ENCODE measurements at regions not wholly inside any gene's neighbourhood (a gene's known extent, or its start where the extent isn't known, plus 50 kb on each side); places are given as distances from the start of the nearest gene placed in this dataset.
A peak's percentile ranks its signal among the peaks of the same experiment; 100 is the strongest.

- Histone ChIP-seq H3K9ac (ENCODE audit: insufficient read depth in 1 of 2, low read length in 2 of 2) (no peak overlapping the region), H3K36me3 (ENCODE audit: control insufficient read depth in 4 of 4, insufficient read depth in 4 of 4, low read length in 4 of 4) (no peaks in the 10 kb centered on the region), H3K27ac (ENCODE audit: low read depth in 1 of 2, low read length in 1 of 2) (no peak overlapping the region), H3K4me1 (ENCODE audit: control insufficient read depth in 5 of 5, insufficient read depth in 5 of 5, low read length in 5 of 5) (peaks cover 0 to 6% (median 0%) of the 10 kb centered on the region in 5 donors), H3K4me3 (no peak overlapping the region), H3K9me3 (ENCODE audit: control insufficient read depth in 4 of 4, insufficient read depth in 3 of 4, low read length in 3 of 4) (no peaks in the 10 kb centered on the region), H3K27me3 (ENCODE audit: control insufficient read depth in 3 of 3, insufficient read depth in 3 of 3, low read length in 2 of 3) (peaks cover 0 to 3% (median 0%) of the 10 kb centered on the region in 3 donors)
- DNase-seq (no peak), ATAC-seq (ENCODE audit: insufficient read depth, low FRiP score) (no peak)
- no peak for TF ChIP-seq CTCF (IDR thresholded peaks at IDR 0.05; ENCODE audit: control extremely low read depth, extremely low read depth)
- WGBS, 2 donors = 87% methylated on average over 12 of the region's 12 CpGs
Observed at GRCh38 chr5:174307656-174308271, 262.3 kb downstream of the NSG2 start.

GRCh38 chr5:174309131-174309795 lies 263.8 kb downstream of the NSG2 start:
- peaks cover 0 to 11% (median 0%) of the 10 kb centered on the region in 3 donors for H3K27me3 ChIP-seq (ENCODE audit: control insufficient read depth in 3 of 3, insufficient read depth in 3 of 3, low read length in 2 of 3)
- no peaks in the 10 kb centered on the region for H3K36me3 ChIP-seq (ENCODE audit: control insufficient read depth in 4 of 4, insufficient read depth in 4 of 4, low read length in 4 of 4)
- WGBS, 2 donors = 82 to 87% methylated on average over 14 of the region's 14 CpGs
- no peaks in the 10 kb centered on the region for H3K9me3 ChIP-seq (ENCODE audit: control insufficient read depth in 4 of 4, insufficient read depth in 3 of 4, low read length in 3 of 4)
- no peak for TF ChIP-seq CTCF (IDR thresholded peaks at IDR 0.05; ENCODE audit: control extremely low read depth, extremely low read depth)
- DNase-seq (no peak), ATAC-seq (ENCODE audit: insufficient read depth, low FRiP score) (no peak)
- H3K4me3 ChIP-seq = no peak overlapping the region
- peaks cover 0 to 6% (median 0%) of the 10 kb centered on the region in 5 donors for H3K4me1 ChIP-seq (ENCODE audit: control insufficient read depth in 5 of 5, insufficient read depth in 5 of 5, low read length in 5 of 5)
- no peak overlapping the region for H3K9ac ChIP-seq (ENCODE audit: insufficient read depth in 1 of 2, low read length in 2 of 2)
- no peak overlapping the region for H3K27ac ChIP-seq (ENCODE audit: low read depth in 1 of 2, low read length in 1 of 2)

GRCh38 chr5:174310243-174310642 lies 264.7 kb downstream of the NSG2 start:
- peaks cover 0 to 11% (median 0%) of the 10 kb centered on the region in 3 donors for H3K27me3 ChIP-seq (ENCODE audit: control insufficient read depth in 3 of 3, insufficient read depth in 3 of 3, low read length in 2 of 3)
- no peak for TF ChIP-seq CTCF (IDR thresholded peaks at IDR 0.05; ENCODE audit: control extremely low read depth, extremely low read depth)
- no peaks in the 10 kb centered on the region for H3K9me3 ChIP-seq (ENCODE audit: control insufficient read depth in 4 of 4, insufficient read depth in 3 of 4, low read length in 3 of 4)
- H3K36me3 ChIP-seq (ENCODE audit: control insufficient read depth in 4 of 4, insufficient read depth in 4 of 4, low read length in 4 of 4) = no peaks in the 10 kb centered on the region
- ATAC-seq (ENCODE audit: insufficient read depth, low FRiP score) (no peak), DNase-seq (peak in 1 of 3 donors; percentile 9)
- no peak overlapping the region for H3K9ac ChIP-seq (ENCODE audit: insufficient read depth in 1 of 2, low read length in 2 of 2)
- WGBS, 2 donors = 87% methylated on average over 10 of the region's 10 CpGs
- peaks cover 0 to 6% (median 0%) of the 10 kb centered on the region in 5 donors for H3K4me1 ChIP-seq (ENCODE audit: control insufficient read depth in 5 of 5, insufficient read depth in 5 of 5, low read length in 5 of 5)
- H3K4me3 ChIP-seq = no peak overlapping the region
- H3K27ac ChIP-seq (ENCODE audit: low read depth in 1 of 2, low read length in 1 of 2) = no peak overlapping the region
